Effector memory CD8-positive, alpha-beta T cell (primary cell): ENCODE measurements at regions not wholly inside any gene's neighbourhood (a gene's known extent, or its start where the extent isn't known, plus 50 kb on each side); places are given as distances from the start of the nearest gene placed in this dataset.

Experiments
- ATAC-seq: fragments of 150-1000 bp; cut with Tn5 transposase; replicated peaks from 2 replicates; pipeline ENCODE4 v1.10.0; 2021; ENCODE audit warnings: mild to moderate bottlenecking, moderate library complexity
- DNase-seq, 3 experiments: peaks; one replicate each; pipeline ENCODE4 v3.0.0; 2021
- H3K27ac Mint-ChIP-seq, 2 donors: one replicate each; pipeline ENCODE4 v1.8.0; 2022; ENCODE audit warnings: mild to moderate bottlenecking in 2 of 2, mixed read lengths in 2 of 2, moderate library complexity in 2 of 2
- H3K27me3 Mint-ChIP-seq, 2 donors: one replicate each; pipeline ENCODE4 v1.8.0; 2022; ENCODE audit warnings: mixed read lengths in 2 of 2
- H3K36me3 Mint-ChIP-seq: one replicate; pipeline ENCODE4 v1.8.0; 2022; ENCODE audit warnings: mild to moderate bottlenecking, moderate library complexity, mixed read lengths; ENCODE audit not compliant: insufficient read depth
- H3K4me1 Mint-ChIP-seq, 2 donors: one replicate each; pipeline ENCODE4 v1.8.0; 2022; ENCODE audit warnings: low read depth in 2 of 2, mixed read lengths in 2 of 2
- H3K4me3 Mint-ChIP-seq, 2 donors: one replicate each; pipeline ENCODE4 v1.8.0; 2022; ENCODE audit warnings: mild to moderate bottlenecking in 2 of 2, mixed read lengths in 2 of 2, moderate library complexity in 2 of 2
- H3K9me3 Mint-ChIP-seq, 2 donors: one replicate each; pipeline ENCODE4 v1.8.0; 2022; ENCODE audit warnings: mixed read lengths in 2 of 2

DNA sequence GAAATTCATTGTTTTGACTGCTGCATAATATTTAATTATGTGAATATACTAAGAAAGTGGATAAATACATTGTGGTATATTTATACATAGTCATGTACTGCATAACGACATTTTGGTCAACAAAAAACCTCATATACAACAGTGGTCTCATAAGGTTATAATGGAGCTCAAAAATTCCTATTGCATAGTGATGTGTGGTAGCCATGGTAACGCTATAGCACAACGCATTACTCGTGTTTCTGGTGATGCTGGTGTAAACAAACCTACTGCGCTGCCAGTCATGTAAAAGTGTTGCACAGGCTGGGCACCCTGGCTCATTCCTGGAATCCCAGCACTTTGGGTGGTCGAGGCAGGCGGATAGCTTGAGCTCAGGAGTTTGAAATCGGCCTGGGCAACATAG lies 52.6 kb upstream of the NHLH2 start:
- ATAC-seq (no peak), DNase-seq (no peak)
- H3K9me3 Mint-ChIP-seq: no peaks in the 10 kb centered on the region
- no peak overlapping the region for H3K4me3 Mint-ChIP-seq
- H3K36me3 Mint-ChIP-seq: no peaks in the 10 kb centered on the region
- H3K27me3 Mint-ChIP-seq: peaks cover 5 to 11% of the 10 kb centered on the region in 2 donors
- H3K27ac Mint-ChIP-seq: no peak overlapping the region
- H3K4me1 Mint-ChIP-seq: no peaks in the 10 kb centered on the region

DNA sequence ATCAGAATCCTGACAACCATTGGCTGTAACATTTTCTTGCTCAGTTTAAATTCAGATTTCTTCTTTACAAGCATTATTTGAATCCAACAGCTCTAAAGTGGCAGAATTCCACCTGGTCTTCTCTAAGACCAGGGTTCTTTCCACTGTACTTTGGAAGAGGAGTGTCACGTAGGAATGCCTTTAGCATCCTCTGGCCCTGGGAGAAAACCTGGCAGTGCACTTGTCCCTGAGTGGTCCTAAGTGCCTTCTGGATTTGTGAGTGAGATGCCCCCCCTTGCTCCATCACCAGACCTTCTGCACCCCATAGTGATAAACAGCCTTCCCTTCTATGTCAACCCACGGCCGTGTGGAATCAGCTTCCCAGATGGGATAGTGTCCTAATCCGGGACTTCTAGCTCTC lies 57.1 kb upstream of the NHLH2 start:
- Mint-ChIP-seq H3K4me1 (no peaks in the 10 kb centered on the region), H3K27me3 (peaks cover 6 to 8% of the 10 kb centered on the region in 2 donors), H3K4me3 (no peak overlapping the region), H3K27ac (no peak overlapping the region), H3K9me3 (no peaks in the 10 kb centered on the region), H3K36me3 (no peaks in the 10 kb centered on the region)
- no peak for DNase-seq
- ATAC-seq: no peak

- Mint-ChIP-seq H3K4me3 (no peak overlapping the region), H3K27me3 (peaks cover 7 to 26% of the 10 kb centered on the region in 2 donors), H3K36me3 (no peaks in the 10 kb centered on the region), H3K9me3 (no peaks in the 10 kb centered on the region), H3K27ac (no peak overlapping the region), H3K4me1 (no peaks in the 10 kb centered on the region)
- DNase-seq (no peak), ATAC-seq (no peak)
Measured at GRCh38 chr1:115900856-115901255, 59.9 kb upstream of the NHLH2 start.

DNA sequence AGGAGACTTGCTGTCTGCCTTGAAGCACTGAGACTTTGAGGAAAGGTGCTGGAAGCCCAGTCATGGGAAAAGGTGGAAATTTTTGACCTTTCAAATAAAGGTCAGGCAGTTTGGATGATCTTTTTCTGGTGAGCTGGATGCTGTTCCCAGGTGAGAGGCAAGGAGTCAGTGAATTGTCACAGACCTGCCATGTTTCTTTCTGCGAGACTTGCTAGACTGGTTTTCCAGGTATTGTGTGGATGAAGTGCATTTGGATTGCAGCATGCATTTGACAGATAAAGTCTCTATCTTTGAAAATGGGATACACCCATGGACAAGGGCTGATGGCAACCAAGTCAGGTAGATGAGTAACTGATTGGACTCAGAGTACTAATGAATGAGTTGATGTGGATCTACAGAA lies 65.7 kb upstream of the NHLH2 start:
- no peak for ATAC-seq
- no peaks in the 10 kb centered on the region for H3K9me3 Mint-ChIP-seq
- no peak overlapping the region for H3K4me3 Mint-ChIP-seq
- no peak for DNase-seq
- no peaks in the 10 kb centered on the region for H3K4me1 Mint-ChIP-seq
- no peaks in the 10 kb centered on the region for H3K36me3 Mint-ChIP-seq
- H3K27ac Mint-ChIP-seq: no peak overlapping the region
- H3K27me3 Mint-ChIP-seq: peaks cover 55 to 60% of the 10 kb centered on the region in 2 donors

GRCh38 chr1:115907092-115907491 lies 66.2 kb upstream of the NHLH2 start:
- H3K4me3 Mint-ChIP-seq: no peak overlapping the region
- H3K27me3 Mint-ChIP-seq: peaks cover 55 to 59% of the 10 kb centered on the region in 2 donors
- DNase-seq (no peak), ATAC-seq (no peak)
- H3K9me3 Mint-ChIP-seq: no peaks in the 10 kb centered on the region
- no peak overlapping the region for H3K27ac Mint-ChIP-seq
- H3K4me1 Mint-ChIP-seq: no peaks in the 10 kb centered on the region
- H3K36me3 Mint-ChIP-seq: no peaks in the 10 kb centered on the region

DNA sequence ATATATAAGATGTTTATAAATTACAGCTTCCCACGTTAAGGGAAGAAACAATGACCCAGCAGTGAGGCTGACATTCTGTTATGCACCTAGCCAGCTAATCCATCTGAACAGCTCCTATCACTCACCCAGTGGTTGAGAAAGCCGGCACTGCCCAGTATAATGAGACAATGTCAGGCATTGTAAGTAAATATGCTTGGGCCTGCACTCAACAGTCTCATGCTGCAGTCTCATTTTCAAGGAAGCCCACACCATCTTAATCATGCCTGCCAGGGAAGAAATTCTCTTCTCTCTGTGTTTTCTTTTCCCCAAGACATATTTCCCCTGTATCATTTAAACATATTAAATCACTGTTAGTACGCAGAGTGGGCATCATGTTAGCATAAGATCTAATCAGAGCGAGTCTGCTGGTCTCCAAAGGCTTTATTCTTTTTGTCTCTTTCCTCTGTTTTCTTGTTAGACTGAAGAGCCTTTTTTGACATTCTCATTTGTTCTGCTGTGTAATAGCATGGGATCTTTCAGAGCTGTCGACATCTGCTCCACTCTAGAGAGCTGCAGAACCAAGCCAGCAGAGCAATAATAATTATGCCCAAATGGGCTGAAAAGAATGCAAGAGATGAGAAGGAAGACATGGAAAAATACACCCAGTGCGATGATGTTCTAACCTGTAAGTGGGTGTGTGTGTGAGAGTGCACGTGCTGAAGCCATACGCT lies 67.6 kb upstream of the SLC22A15 start:
- Mint-ChIP-seq H3K27ac (no peak overlapping the region), H3K36me3 (no peaks in the 10 kb centered on the region), H3K27me3 (peaks cover 49 to 74% of the 10 kb centered on the region in 2 donors), H3K9me3 (no peaks in the 10 kb centered on the region), H3K4me1 (no peaks in the 10 kb centered on the region), H3K4me3 (no peak overlapping the region)
- DNase-seq (no peak), ATAC-seq (no peak)

GRCh38 chr1:115910231-115910630 lies 66.1 kb upstream of the SLC22A15 start:
- Mint-ChIP-seq H3K36me3 (no peaks in the 10 kb centered on the region), H3K27me3 (peaks cover 51 to 73% of the 10 kb centered on the region in 2 donors), H3K4me1 (no peaks in the 10 kb centered on the region), H3K27ac (no peak overlapping the region), H3K9me3 (no peaks in the 10 kb centered on the region), H3K4me3 (no peak overlapping the region)
- ATAC-seq (no peak), DNase-seq (no peak)

GRCh38 chr1:115911294-115911693 lies 65.0 kb upstream of the SLC22A15 start:
- Mint-ChIP-seq H3K4me3 (no peak overlapping the region), H3K9me3 (no peaks in the 10 kb centered on the region), H3K27ac (no peak overlapping the region), H3K27me3 (peaks cover 43 to 63% of the 10 kb centered on the region in 2 donors), H3K36me3 (no peaks in the 10 kb centered on the region), H3K4me1 (no peaks in the 10 kb centered on the region)
- ATAC-seq (no peak), DNase-seq (no peak)

DNA sequence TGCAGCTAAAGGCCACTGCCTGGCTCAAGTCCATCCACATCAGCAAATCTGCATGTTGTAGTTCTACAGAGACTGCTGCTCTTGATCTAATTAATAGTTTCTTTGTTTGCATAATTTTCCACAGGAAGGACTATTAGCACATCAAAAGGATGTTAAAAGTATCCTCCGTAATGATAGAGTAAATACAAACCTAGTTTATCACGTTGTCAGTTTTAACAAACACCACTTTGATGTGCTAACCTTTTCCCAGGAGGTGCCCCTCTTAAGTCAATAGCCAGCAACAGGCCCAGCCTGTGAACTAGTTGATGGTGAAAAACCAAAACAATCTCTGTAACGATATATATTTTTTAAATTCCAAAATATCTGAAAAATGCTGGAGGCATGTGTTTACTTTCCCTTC lies 64.2 kb upstream of the SLC22A15 start:
- Mint-ChIP-seq H3K27ac (no peak overlapping the region), H3K36me3 (no peaks in the 10 kb centered on the region), H3K9me3 (no peaks in the 10 kb centered on the region), H3K4me1 (no peaks in the 10 kb centered on the region), H3K27me3 (peaks cover 35 to 54% of the 10 kb centered on the region in 2 donors), H3K4me3 (no peak overlapping the region)
- ATAC-seq (no peak), DNase-seq (no peak)

DNA sequence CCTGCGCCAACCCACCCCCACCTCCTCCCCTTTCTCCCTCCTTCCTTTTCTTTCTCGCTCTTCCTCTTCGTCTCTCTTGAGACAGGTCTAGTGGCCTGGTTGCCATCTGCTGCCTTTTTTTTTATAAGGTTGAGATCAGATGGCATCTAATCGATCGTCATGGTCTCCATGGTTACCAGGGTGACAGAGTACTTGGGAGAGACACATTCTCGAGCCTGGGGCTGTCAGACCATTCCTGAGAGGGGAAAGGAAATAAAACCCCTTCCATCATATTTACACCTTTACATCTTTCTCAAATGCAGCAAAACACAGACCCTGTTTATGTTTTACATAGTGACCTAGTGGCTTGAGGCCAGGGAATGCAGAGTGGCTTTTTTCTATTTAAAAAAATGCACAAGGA lies 53.5 kb upstream of the SLC22A15 start:
- no peak overlapping the region for H3K4me3 Mint-ChIP-seq
- H3K9me3 Mint-ChIP-seq: no peaks in the 10 kb centered on the region
- H3K4me1 Mint-ChIP-seq: peaks cover 4 to 5% of the 10 kb centered on the region in 2 donors
- peaks cover 7 to 10% of the 10 kb centered on the region in 2 donors for H3K27me3 Mint-ChIP-seq
- ATAC-seq (no peak), DNase-seq (no peak)
- H3K36me3 Mint-ChIP-seq: no peaks in the 10 kb centered on the region
- no peak overlapping the region for H3K27ac Mint-ChIP-seq

- Mint-ChIP-seq H3K4me1 (peaks cover 4 to 5% of the 10 kb centered on the region in 2 donors), H3K27me3 (peaks cover 7 to 10% of the 10 kb centered on the region in 2 donors), H3K27ac (no peak overlapping the region), H3K36me3 (no peaks in the 10 kb centered on the region), H3K9me3 (no peaks in the 10 kb centered on the region), H3K4me3 (no peak overlapping the region)
- ATAC-seq: no peak
- DNase-seq: no peak
Measured at GRCh38 chr1:115924770-115925169, 51.5 kb upstream of the SLC22A15 start.

GRCh38 chr1:115925467-115925866 lies 50.8 kb upstream of the SLC22A15 start:
- no peak for DNase-seq

More at GRCh38 chr1:115925467-115925866, 50.8 kb upstream of the SLC22A15 start:
- Mint-ChIP-seq H3K27me3 (peaks cover 10 to 11% of the 10 kb centered on the region in 2 donors), H3K36me3 (no peaks in the 10 kb centered on the region), H3K4me1 (peaks cover 4 to 5% of the 10 kb centered on the region in 2 donors), H3K4me3 (no peak overlapping the region), H3K9me3 (no peaks in the 10 kb centered on the region), H3K27ac (no peak overlapping the region)
- no peak for ATAC-seq
